ENCODE measurements at regions not wholly inside any gene's neighbourhood (a gene's known extent, or its start where the extent isn't known, plus 50 kb on each side); places are given as distances from the start of the nearest gene placed in this dataset.

DNA sequence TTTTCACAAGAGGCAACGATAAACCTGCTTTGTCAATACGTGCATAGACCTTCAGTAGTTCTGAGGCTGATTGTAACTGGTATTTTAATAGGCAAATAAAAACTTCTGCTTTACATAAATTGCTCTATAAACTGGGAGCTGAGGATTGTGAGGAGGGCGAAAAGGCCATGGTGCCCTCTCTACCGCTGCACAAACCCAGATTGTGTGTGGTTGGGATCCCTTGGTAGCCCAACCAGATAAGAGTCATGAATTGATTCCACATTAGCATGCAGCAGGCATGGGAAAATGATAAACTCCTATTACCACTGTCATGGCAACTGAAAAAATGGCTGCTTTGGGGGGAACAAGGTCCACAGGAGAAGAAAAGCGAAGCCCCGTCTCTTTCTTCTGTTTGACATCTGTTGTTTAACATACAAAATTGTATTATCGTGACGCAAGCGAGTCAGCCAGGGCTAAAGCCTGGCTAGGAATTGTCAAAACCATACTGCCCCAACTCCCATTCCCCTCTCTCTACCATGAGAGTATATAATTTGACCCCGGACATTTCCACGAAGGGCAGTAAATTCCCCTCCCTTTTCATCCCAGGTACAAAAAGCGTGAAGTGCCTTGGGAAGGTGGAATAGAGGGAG is 157.8 kb upstream of the SALL4 start:
- TF ChIP-seq, protein P1, sequence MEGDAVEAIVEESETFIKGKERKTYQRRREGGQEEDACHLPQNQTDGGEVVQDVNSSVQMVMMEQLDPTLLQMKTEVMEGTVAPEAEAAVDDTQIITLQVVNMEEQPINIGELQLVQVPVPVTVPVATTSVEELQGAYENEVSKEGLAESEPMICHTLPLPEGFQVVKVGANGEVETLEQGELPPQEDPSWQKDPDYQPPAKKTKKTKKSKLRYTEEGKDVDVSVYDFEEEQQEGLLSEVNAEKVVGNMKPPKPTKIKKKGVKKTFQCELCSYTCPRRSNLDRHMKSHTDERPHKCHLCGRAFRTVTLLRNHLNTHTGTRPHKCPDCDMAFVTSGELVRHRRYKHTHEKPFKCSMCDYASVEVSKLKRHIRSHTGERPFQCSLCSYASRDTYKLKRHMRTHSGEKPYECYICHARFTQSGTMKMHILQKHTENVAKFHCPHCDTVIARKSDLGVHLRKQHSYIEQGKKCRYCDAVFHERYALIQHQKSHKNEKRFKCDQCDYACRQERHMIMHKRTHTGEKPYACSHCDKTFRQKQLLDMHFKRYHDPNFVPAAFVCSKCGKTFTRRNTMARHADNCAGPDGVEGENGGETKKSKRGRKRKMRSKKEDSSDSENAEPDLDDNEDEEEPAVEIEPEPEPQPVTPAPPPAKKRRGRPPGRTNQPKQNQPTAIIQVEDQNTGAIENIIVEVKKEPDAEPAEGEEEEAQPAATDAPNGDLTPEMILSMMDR (IDR thresholded peaks at IDR 0.05) = no peak
- TF ChIP-seq SIN3A (IDR thresholded peaks at IDR 0.05; ENCODE audit: borderline replicate concordance, insufficient read depth, low read depth, low read length) = no peak
- TF ChIP-seq POLR2AphosphoS5 (IDR thresholded peaks at IDR 0.05; ENCODE audit: low read depth, low read length) = no peak
